Ramos (cell line): ENCODE measurements at regions not wholly inside any gene's neighbourhood (a gene's known extent, or its start where the extent isn't known, plus 50 kb on each side); places are given as distances from the start of the nearest gene placed in this dataset.

Experiments
- in situ Hi-C: fragments of 300-500 bp; cut with MboI; formaldehyde crosslinking; loops from one replicate; pipeline ENCODE4 v1.14.3; 2022; ENCODE audit warnings: low sequenced_read_pairs; ENCODE audit not compliant: unreplicated experiment

DNA sequence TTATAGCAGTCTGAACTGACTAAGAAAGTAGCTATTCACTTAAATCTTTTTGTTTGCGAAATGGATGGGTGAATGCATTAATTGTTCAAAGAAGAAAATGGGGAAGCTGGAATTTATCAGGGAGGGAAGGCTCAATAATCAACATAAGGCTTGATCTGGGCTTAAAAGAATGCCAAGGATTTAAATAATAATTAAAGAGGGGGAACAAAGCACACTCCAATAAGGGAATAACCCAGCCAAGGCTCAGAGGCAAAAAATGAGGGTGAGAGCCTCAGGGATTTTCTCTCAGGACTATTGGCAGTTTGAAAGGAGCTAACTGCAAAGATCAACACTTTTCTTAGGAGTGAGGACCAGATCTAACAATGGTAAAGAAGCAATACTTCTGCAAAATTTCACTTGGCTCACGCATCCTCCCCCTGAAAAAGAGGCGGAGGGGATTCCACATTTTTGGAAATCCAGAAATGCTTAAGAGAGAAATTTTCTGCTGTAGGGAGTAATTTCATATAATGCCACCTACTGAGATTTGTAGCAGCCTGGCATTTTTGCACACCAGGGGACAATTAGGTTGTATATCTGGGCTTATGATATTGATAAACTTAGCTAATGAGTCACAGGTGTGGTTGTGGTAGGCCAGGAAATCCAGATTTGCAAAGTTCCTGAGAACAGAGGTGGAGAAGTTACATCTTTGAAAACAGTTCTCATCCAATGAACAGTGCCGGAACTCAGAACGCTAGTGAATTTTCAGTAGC lies 405.1 kb downstream of the TUSC7 start:
- in situ Hi-C loops: no loop called here

GRCh38 chr3:117117188-117117936 lies 407.8 kb downstream of the TUSC7 start:
- in situ Hi-C loops: no loop called here

DNA sequence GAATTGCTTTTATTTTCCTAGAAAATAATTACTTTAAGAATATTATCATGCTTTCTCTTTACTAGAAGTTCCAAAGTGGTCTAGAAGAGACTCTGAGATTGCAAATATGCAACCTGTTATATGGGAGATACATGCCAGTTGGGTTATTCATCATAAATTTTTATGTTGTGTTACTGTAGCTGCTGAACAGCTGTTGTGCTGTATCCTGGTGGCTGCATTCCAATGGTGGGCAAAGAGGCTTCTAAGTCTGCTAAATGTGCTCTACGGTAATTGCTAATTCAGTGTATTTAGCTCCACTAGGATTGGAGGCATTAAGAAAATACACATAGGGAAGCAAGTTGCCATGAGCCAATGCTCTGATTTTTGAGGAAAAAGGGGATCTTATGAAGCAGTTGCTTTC lies 409.0 kb downstream of the TUSC7 start:
- in situ Hi-C loops: no loop called here

DNA sequence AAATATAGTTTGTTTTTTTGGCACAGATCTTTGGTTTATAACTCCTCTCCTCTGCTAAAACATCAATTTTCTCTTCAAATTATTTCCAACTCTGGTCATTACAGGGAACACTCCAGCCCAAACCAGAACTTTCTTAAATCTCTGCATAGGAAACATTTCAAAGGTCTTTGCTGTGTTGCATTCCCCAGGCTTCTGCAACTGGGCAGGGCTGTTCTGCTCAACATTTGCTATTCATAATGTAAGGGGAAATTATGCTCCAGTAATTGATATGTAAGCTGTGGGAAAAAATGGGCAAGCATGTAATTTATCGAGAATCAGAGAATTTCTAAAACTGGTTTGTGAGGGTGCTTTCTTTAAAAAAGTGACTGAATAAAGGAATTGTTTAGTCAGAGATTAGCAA lies 410.4 kb downstream of the TUSC7 start:
- in situ Hi-C loops: no loop called here

DNA sequence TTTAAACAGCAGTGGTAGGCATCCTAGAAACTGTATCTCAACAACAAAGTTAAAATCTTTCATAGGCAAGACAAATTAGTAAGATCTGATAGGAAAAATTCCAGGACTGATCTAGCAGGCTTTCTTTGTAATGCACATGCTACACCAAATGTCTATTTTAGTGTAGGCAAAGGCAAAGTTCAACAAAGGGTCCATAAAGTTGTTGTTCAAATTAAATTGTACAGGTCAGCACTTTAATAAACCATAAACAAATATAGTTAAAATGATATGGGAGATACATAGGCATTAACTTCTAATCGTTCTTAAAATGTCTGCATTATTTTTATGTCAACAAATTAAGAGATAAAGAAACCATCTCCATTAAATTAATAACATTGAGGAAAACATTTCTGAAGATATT lies 413.0 kb downstream of the TUSC7 start:
- in situ Hi-C loops: no loop called here

GRCh38 chr3:117126460-117126859 lies 416.9 kb downstream of the TUSC7 start:
- in situ Hi-C loops: no loop called here

DNA sequence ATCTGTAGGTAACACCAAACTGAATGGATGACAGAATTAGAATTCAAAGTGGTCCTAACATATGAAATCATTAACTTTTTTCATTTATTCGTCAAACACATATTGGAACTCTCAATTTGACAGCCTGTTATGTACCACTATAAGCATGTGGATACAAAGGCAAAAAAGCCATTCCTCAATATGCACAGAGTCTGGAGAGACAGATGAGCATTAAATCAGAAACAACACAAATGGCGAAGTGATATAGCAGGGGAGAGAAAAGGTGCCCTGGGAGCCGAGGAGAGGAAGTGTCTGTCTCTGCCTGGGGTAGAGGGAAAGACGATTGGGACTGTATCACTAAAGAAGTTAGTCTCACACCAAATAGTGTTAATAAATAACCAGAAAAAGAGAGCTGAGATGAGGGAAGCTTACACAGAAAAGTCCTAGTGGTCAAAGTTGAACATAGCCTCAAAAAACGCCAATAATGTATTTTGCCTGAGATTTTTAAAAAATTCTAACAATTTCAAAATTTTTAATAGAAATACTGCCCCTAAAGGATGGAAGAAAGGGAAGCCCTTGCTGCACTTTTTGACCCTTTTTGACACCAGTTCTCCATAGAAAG lies 417.5 kb downstream of the TUSC7 start:
- in situ Hi-C loops: no loop called here

- in situ Hi-C loops: no loop called here
These were observed 418.6 kb downstream of the TUSC7 start for GRCh38 chr3:117128133-117128532.

DNA sequence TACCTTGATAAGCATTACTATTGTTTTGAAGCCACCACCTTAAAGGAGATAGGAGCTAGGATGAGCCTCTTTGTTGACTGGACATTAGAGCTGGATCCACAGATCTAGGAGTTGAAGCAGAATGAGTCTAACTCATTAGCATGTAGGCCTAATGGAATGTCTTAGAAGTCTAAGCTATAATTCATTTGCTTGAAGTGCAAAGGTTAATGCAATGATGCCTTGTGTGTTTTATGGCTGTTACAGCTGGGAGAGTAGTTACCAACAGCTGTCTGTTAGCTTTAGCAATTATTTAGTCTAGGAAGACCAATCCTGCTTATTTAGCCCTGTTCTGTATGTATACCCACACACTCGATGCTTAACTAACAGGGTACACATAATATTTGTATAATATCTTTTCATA lies 419.3 kb downstream of the TUSC7 start:
- in situ Hi-C loops: no loop called here

- in situ Hi-C loops: no loop called here
These were observed 419.9 kb downstream of the TUSC7 start for GRCh38 chr3:117129516-117129915.

- in situ Hi-C loops: no loop called here
These were observed 420.6 kb downstream of the TUSC7 start for GRCh38 chr3:117130222-117130621.

DNA sequence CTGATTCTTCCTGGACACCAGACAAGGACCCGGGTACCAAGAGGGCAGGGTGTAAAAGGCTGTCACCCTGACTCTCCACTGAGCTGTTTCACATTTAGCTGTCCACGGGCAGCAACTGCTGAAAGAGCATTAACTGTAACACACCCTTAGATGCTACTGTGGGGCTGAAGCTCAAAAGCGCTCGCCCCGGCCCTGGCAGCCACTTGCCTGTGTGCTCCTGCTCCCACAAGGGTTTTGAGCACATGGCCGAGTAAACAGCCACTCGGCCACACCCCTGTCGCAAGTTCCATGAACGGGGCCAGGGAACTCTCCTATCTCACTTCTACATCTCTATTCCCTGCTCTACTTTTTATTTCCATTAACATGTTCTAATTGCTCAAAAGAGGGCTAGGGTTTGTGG lies 421.7 kb downstream of the TUSC7 start:
- in situ Hi-C loops: no loop called here

DNA sequence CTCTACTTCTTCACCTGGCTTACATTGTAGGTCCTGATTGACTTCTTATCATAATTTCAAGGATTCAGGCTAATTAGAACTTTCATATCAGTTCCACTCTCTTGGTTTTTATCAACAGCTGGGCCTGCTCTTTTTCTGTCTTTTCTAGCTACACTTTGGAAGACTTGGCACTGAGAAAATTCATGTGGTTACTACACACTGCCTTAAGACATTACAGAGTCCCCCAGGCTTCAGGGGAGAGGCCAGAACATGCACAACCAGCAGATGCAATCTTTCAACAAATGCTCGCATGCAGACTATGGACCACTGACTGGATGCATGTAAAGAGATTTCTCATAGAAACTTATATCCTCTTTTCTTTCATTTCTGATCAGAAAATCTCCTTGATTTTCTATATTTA lies 423.5 kb downstream of the TUSC7 start:
- in situ Hi-C loops: no loop called here

GRCh38 chr3:117135207-117135606 lies 425.6 kb downstream of the TUSC7 start:
- in situ Hi-C loops: no loop called here

- in situ Hi-C loops: no loop called here
These were observed 426.4 kb downstream of the TUSC7 start for GRCh38 chr3:117136003-117136402.

DNA sequence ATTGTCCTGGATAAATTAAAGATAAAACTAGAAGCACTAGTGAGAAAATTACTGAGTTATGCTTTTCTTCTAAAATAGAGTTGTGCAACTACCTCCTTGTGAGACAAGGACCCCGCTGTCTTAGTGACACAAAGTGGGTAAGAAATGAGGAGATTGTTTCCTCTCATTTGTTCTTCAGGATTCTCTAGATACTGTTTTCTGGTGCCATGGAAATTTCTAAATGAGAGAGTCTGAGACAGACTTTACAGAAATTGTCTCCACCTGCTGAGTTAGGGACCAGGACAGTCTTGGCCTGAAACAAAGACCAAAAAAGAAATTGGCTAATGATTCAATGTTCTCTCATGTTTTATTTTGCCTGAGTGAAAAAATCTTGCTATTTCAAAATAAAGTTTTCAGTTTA lies 427.5 kb downstream of the TUSC7 start:
- in situ Hi-C loops: no loop called here

DNA sequence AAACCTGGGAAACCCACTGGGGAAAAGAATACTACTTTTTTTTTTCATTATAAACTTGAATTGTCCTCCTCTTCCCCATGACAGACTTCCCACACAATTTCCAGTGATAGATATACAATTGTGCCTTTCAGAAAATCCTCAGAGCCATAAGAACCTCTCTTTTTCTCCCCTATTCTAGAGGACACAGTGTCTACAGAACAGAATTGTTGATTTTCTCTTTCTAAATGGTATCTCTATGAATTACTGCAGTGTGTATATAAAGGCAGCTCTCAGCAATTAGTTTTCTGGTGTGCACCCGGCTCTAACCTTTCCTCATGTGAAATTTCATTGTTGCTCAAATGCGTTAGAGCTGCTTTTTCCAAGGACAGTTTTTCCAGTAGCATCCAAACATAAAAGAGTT lies 430.1 kb downstream of the TUSC7 start:
- in situ Hi-C loops: no loop called here

GRCh38 chr3:117141812-117142211 lies 432.2 kb downstream of the TUSC7 start:
- in situ Hi-C loops: no loop called here

DNA sequence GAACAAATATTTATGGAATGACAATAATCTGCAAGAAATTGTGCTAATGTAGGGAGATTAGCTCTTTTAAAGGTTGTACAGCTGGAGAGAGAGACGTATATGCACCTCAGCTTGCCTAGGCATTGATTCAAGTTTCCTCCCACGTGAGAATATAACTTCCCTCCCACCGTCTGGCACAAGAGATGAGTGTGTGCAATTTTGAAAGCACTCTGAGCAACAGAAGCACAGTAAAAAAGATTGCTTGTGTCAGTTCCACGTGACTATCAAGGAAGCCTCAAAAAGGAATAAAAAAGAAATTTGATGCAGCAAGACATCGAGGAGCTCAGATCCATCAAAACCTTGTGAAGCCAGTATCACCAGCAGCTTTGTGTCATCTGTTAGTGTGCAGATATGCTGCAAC lies 435.3 kb downstream of the TUSC7 start:
- in situ Hi-C loops: no loop called here

- in situ Hi-C loops: no loop called here
These were observed 436.1 kb downstream of the TUSC7 start for GRCh38 chr3:117145677-117146076.

DNA sequence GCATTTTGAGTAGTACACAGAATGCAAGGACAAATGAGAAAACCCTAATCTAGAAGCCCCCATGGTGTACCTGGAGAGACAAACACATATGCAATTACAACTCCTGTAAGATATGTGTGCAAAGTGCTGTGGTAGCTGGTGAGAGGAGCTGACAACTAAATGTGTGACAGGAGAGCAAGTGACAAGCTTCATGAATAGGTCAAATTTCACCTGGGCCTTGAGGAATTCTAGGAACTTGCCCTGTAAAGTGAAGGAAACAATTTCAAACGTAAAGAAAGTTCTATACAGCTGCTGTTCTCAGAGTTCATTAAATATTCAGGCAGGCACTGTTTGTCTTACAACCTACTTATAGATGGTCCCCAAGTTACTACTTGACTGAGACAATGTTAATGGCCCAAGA lies 437.0 kb downstream of the TUSC7 start:
- in situ Hi-C loops: no loop called here

- in situ Hi-C loops: no loop called here
These were observed 440.0 kb downstream of the TUSC7 start for GRCh38 chr3:117149584-117149983.
